Inflammatory macrophage treated with lipopolysaccharide for 4 hours (primary cell): ENCODE measurements at regions not wholly inside any gene's neighbourhood (a gene's known extent, or its start where the extent isn't known, plus 50 kb on each side); places are given as distances from the start of the nearest gene placed in this dataset.
A peak's percentile ranks its signal among the peaks of the same experiment; 100 is the strongest.

Experiments
- DNase-seq: peaks from one replicate; pipeline ENCODE4 v3.0.0-alpha.2; 2020

GRCh38 chr2:44879269-44880124 is 62.0 kb upstream of the SIX3 start:
- DNase-seq = no peak

GRCh38 chr2:44880125-44880483 is 61.4 kb upstream of the SIX3 start:
- no peak for DNase-seq

- DNase-seq = no peak
These were observed 59.6 kb upstream of the SIX3 start for GRCh38 chr2:44881856-44882255.

GRCh38 chr2:44883356-44883755 is 58.1 kb upstream of the SIX3 start:
- no peak for DNase-seq

- no peak for DNase-seq
These were observed 57.3 kb upstream of the SIX3 start for GRCh38 chr2:44884231-44884630.

- DNase-seq = no peak
These were observed 56.8 kb upstream of the SIX3 start for GRCh38 chr2:44884677-44885076.

- no peak for DNase-seq
These were observed 55.1 kb upstream of the SIX3 start for GRCh38 chr2:44886414-44886813.

GRCh38 chr2:44889096-44889495 is 52.4 kb upstream of the SIX3 start:
- peak; percentile 16 for DNase-seq
